Kasumi-1 (cell line): ENCODE measurements at regions not wholly inside any gene's neighbourhood (a gene's known extent, or its start where the extent isn't known, plus 50 kb on each side); places are given as distances from the start of the nearest gene placed in this dataset.

Experiments used
- DNase-seq, 2 experiments: peaks; one replicate each; lab custom pipeline; 2025; lab: John Stamatoyannopoulos, UW

GRCh38 chr3:25229586-25229985 is 198.5 kb upstream of the RARB start:
- no peak for DNase-seq

GRCh38 chr3:25235031-25235430 is 193.0 kb upstream of the RARB start:
- peak in 1 of 2 experiments; percentile 13 for DNase-seq

- no peak for DNase-seq
Observed at GRCh38 chr3:25235466-25235865, 192.6 kb upstream of the RARB start.

- no peak for DNase-seq
Observed at GRCh38 chr3:25237602-25238001, 190.5 kb upstream of the RARB start.

- no peak for DNase-seq
Observed at GRCh38 chr3:25239042-25239441, 189.0 kb upstream of the RARB start.

GRCh38 chr3:25246913-25247312 is 181.2 kb upstream of the RARB start:
- DNase-seq = no peak

- DNase-seq = no peak
Observed at GRCh38 chr3:25252291-25252690, 175.8 kb upstream of the RARB start.

GRCh38 chr3:25257026-25257425 is 171.0 kb upstream of the RARB start:
- no peak for DNase-seq

- no peak for DNase-seq
Observed at GRCh38 chr3:25259871-25260270, 168.2 kb upstream of the RARB start.

GRCh38 chr3:25262322-25262721 is 165.7 kb upstream of the RARB start:
- no peak for DNase-seq

GRCh38 chr3:25265284-25265683 is 162.8 kb upstream of the RARB start:
- DNase-seq = no peak

GRCh38 chr3:25266677-25267076 is 161.4 kb upstream of the RARB start:
- no peak for DNase-seq

GRCh38 chr3:25272090-25272489 is 156.0 kb upstream of the RARB start:
- no peak for DNase-seq

- no peak for DNase-seq
Observed at GRCh38 chr3:25273582-25274171, 154.4 kb upstream of the RARB start.

- no peak for DNase-seq
Observed at GRCh38 chr3:25277503-25277902, 150.6 kb upstream of the RARB start.

GRCh38 chr3:25281041-25281731 is 146.9 kb upstream of the RARB start:
- DNase-seq = no peak

- no peak for DNase-seq
Observed at GRCh38 chr3:25281732-25282126, 146.3 kb upstream of the RARB start.

GRCh38 chr3:25283613-25284012 is 144.4 kb upstream of the RARB start:
- no peak for DNase-seq

GRCh38 chr3:25284249-25284648 is 143.8 kb upstream of the RARB start:
- no peak for DNase-seq

- DNase-seq = no peak
Observed at GRCh38 chr3:25287291-25287884, 140.7 kb upstream of the RARB start.

GRCh38 chr3:25288413-25288812 is 139.7 kb upstream of the RARB start:
- no peak for DNase-seq

GRCh38 chr3:25289156-25289555 is 138.9 kb upstream of the RARB start:
- DNase-seq = no peak

- DNase-seq = no peak
Observed at GRCh38 chr3:25289663-25290062, 138.4 kb upstream of the RARB start.

GRCh38 chr3:25291481-25291905 is 136.6 kb upstream of the RARB start:
- DNase-seq = no peak
